Stimulated activated CD4-positive, alpha-beta T cell treated with anti-CD3 and anti-CD28 coated beads, Interleukin-4, amount 100 ng/mL, for 48 hours (primary cell): ENCODE measurements at regions not wholly inside any gene's neighbourhood (a gene's known extent, or its start where the extent isn't known, plus 50 kb on each side); places are given as distances from the start of the nearest gene placed in this dataset.
"Not testable (repeated sequence)": the region's sequence is repeated elsewhere in the genome, so short reads cannot be mapped to it uniquely, and the experiment has no call there.

Experiments used
- DNase-seq, 2 donors: peaks; one replicate each; pipeline ENCODE4 v3.0.0-alpha.2; 2020; ENCODE audit warnings: low read depth in 2 of 2

- no peak for DNase-seq
Observed at GRCh38 chr5:157984611-157985010, 125.7 kb upstream of the CLINT1 start.

GRCh38 chr5:157983906-157984551, 125.1 kb upstream of the CLINT1 start:
- no peak for DNase-seq

- no peak for DNase-seq
Observed at GRCh38 chr5:157978061-157978460, 119.1 kb upstream of the CLINT1 start.

- DNase-seq, result no peak
Observed at GRCh38 chr5:157976429-157976828, 117.5 kb upstream of the CLINT1 start.

- no peak for DNase-seq
Observed at GRCh38 chr5:157972579-157972978, 113.6 kb upstream of the CLINT1 start.

GRCh38 chr5:157971571-157972216, 112.7 kb upstream of the CLINT1 start:
- DNase-seq, result no peak

- DNase-seq, result not testable (repeated sequence)
Observed at GRCh38 chr5:157968570-157968969, 109.6 kb upstream of the CLINT1 start.

- no peak for DNase-seq
Observed at GRCh38 chr5:157965989-157966388, 107.0 kb upstream of the CLINT1 start.

GRCh38 chr5:157965040-157965678, 106.2 kb upstream of the CLINT1 start:
- DNase-seq, result no peak

- no peak for DNase-seq
Observed at GRCh38 chr5:157963761-157964160, 104.8 kb upstream of the CLINT1 start.

- DNase-seq, result no peak
Observed at GRCh38 chr5:157963244-157963643, 104.3 kb upstream of the CLINT1 start.

- DNase-seq, result not testable (repeated sequence)
Observed at GRCh38 chr5:157962686-157963085, 103.7 kb upstream of the CLINT1 start.

GRCh38 chr5:157961896-157962590, 103.1 kb upstream of the CLINT1 start:
- DNase-seq, result no peak

GRCh38 chr5:157961176-157961575, 102.2 kb upstream of the CLINT1 start:
- no peak for DNase-seq

GRCh38 chr5:157959370-157959769, 100.4 kb upstream of the CLINT1 start:
- no peak for DNase-seq

- no peak for DNase-seq
Observed at GRCh38 chr5:157956271-157956885, 97.4 kb upstream of the CLINT1 start.

GRCh38 chr5:157955541-157956172, 96.7 kb upstream of the CLINT1 start:
- no peak for DNase-seq

GRCh38 chr5:157952374-157952685, 93.4 kb upstream of the CLINT1 start:
- no peak for DNase-seq

GRCh38 chr5:157951673-157952373, 92.9 kb upstream of the CLINT1 start:
- no peak for DNase-seq

GRCh38 chr5:157949520-157949919, 90.6 kb upstream of the CLINT1 start:
- no peak for DNase-seq

- DNase-seq, result peak; percentile 69
Observed at GRCh38 chr5:157948738-157949410, 89.9 kb upstream of the CLINT1 start.
